ENCODE measurements at regions not wholly inside any gene's neighbourhood (a gene's known extent, or its start where the extent isn't known, plus 50 kb on each side); places are given as distances from the start of the nearest gene placed in this dataset.

- Mint-ChIP-seq H3K27ac (ENCODE audit: unreplicated experiment) (no peak overlapping the region), H3K27me3 (ENCODE audit: insufficient read depth, unreplicated experiment) (no peaks in the 10 kb centered on the region), H3K4me1 (ENCODE audit: low read depth, unreplicated experiment) (no peaks in the 10 kb centered on the region), H3K36me3 (ENCODE audit: insufficient read depth, unreplicated experiment) (no peaks in the 10 kb centered on the region), H3K9me3 (ENCODE audit: unreplicated experiment) (no peaks in the 10 kb centered on the region), H3K4me3 (ENCODE audit: unreplicated experiment) (no peak overlapping the region)
- intact Hi-C loops (cut with micrococcal nuclease; ENCODE audit: unreplicated experiment) = no loop called here
- TF ChIP-seq CTCF (IDR thresholded peaks at IDR 0.05; ENCODE audit: insufficient read depth in 1 of 2, low read depth in 1 of 2, low read length in 1 of 2, severe bottlenecking in 1 of 2, unreplicated experiment in 1 of 2) = no peak
- ChIA-PET CTCF (interaction anchor here (0.6 kb wide), 1 partner anchor 69 kb away, joined by 3 read pairs; no protein-coding TSS in a partner anchor), POLR2A (no interaction called here)
- Histone ChIP-seq H3K4me3 (ENCODE audit: low read depth, low read length) (no peak overlapping the region), H3K9me3 (no peaks in the 10 kb centered on the region), H3K36me3 (ENCODE audit: control insufficient read depth, insufficient read depth, low read length) (no peaks in the 10 kb centered on the region), H3K27me3 (replicated peaks; ENCODE audit: control insufficient read depth, insufficient read depth, low read length) (no peaks in the 10 kb centered on the region), H3K4me1 (no peaks in the 10 kb centered on the region)
- BruUV-seq (replicated peaks) = no TSS peak
- no peak for DNase-seq
Measured at GRCh38 chrX:144334577-144334976, 450.7 kb downstream of the UBE2NL start.

- no peak overlapping the region for H3K4me3 ChIP-seq (ENCODE audit: low read depth, low read length)
- Mint-ChIP-seq H3K4me3 (ENCODE audit: unreplicated experiment) (no peak overlapping the region), H3K9me3 (ENCODE audit: unreplicated experiment) (no peaks in the 10 kb centered on the region), H3K4me1 (ENCODE audit: low read depth, unreplicated experiment) (no peaks in the 10 kb centered on the region), H3K27me3 (ENCODE audit: insufficient read depth, unreplicated experiment) (no peaks in the 10 kb centered on the region), H3K36me3 (ENCODE audit: insufficient read depth, unreplicated experiment) (no peaks in the 10 kb centered on the region), H3K27ac (ENCODE audit: unreplicated experiment) (no peak overlapping the region)
- no peaks in the 10 kb centered on the region for H3K4me1 ChIP-seq
- intact Hi-C loops (cut with micrococcal nuclease; ENCODE audit: unreplicated experiment) = no loop called here
- no peaks in the 10 kb centered on the region for H3K27me3 ChIP-seq (replicated peaks; ENCODE audit: control insufficient read depth, insufficient read depth, low read length)
- no peak for DNase-seq
- ChIA-PET POLR2A (no interaction called here), CTCF (no interaction called here)
- H3K9me3 ChIP-seq = no peaks in the 10 kb centered on the region
- H3K36me3 ChIP-seq (ENCODE audit: control insufficient read depth, insufficient read depth, low read length) = no peaks in the 10 kb centered on the region
- BruUV-seq (replicated peaks) = no TSS peak
- no peak for TF ChIP-seq CTCF (IDR thresholded peaks at IDR 0.05; ENCODE audit: insufficient read depth in 1 of 2, low read depth in 1 of 2, low read length in 1 of 2, severe bottlenecking in 1 of 2, unreplicated experiment in 1 of 2)
Measured at GRCh38 chrX:144335402-144335801, 451.5 kb downstream of the UBE2NL start.

- H3K4me1 Mint-ChIP-seq (ENCODE audit: low read depth, unreplicated experiment) = no peaks in the 10 kb centered on the region
- CTCF ChIA-PET = no interaction called here
Measured at GRCh38 chrX:144379156-144379555, 495.3 kb downstream of the UBE2NL start.

More at GRCh38 chrX:144379156-144379555, 495.3 kb downstream of the UBE2NL start:
- DNase-seq = no peak
- H3K27me3 ChIP-seq (replicated peaks; ENCODE audit: control insufficient read depth, insufficient read depth, low read length) = no peaks in the 10 kb centered on the region
- H3K36me3 ChIP-seq (ENCODE audit: control insufficient read depth, insufficient read depth, low read length) = no peaks in the 10 kb centered on the region
- H3K4me3 ChIP-seq (ENCODE audit: low read depth, low read length) = no peak overlapping the region
- no peaks in the 10 kb centered on the region for H3K4me1 ChIP-seq
- H3K9me3 Mint-ChIP-seq (ENCODE audit: unreplicated experiment) = no peaks in the 10 kb centered on the region
- no peak for TF ChIP-seq CTCF (IDR thresholded peaks at IDR 0.05; ENCODE audit: insufficient read depth in 1 of 2, low read depth in 1 of 2, low read length in 1 of 2, severe bottlenecking in 1 of 2, unreplicated experiment in 1 of 2)
- H3K4me3 Mint-ChIP-seq (ENCODE audit: unreplicated experiment) = no peak overlapping the region
- no peaks in the 10 kb centered on the region for H3K36me3 Mint-ChIP-seq (ENCODE audit: insufficient read depth, unreplicated experiment)
- POLR2A ChIA-PET = no interaction called here
- H3K27ac Mint-ChIP-seq (ENCODE audit: unreplicated experiment) = no peak overlapping the region
- intact Hi-C loops (cut with micrococcal nuclease; ENCODE audit: unreplicated experiment) = no loop called here
- no peaks in the 10 kb centered on the region for H3K9me3 ChIP-seq
- H3K27me3 Mint-ChIP-seq (ENCODE audit: insufficient read depth, unreplicated experiment) = no peaks in the 10 kb centered on the region
- no TSS peak for BruUV-seq (replicated peaks)

Measured in Caco-2 (cell line).